UCSD-AML1 (cell line): ENCODE measurements at regions not wholly inside any gene's neighbourhood (a gene's known extent, or its start where the extent isn't known, plus 50 kb on each side); places are given as distances from the start of the nearest gene placed in this dataset.

ENCODE experiments used
- DNase-seq: peaks from one replicate; lab custom pipeline; 2025; ENCODE audit not compliant: unreplicated experiment; lab: John Stamatoyannopoulos, UW

DNA sequence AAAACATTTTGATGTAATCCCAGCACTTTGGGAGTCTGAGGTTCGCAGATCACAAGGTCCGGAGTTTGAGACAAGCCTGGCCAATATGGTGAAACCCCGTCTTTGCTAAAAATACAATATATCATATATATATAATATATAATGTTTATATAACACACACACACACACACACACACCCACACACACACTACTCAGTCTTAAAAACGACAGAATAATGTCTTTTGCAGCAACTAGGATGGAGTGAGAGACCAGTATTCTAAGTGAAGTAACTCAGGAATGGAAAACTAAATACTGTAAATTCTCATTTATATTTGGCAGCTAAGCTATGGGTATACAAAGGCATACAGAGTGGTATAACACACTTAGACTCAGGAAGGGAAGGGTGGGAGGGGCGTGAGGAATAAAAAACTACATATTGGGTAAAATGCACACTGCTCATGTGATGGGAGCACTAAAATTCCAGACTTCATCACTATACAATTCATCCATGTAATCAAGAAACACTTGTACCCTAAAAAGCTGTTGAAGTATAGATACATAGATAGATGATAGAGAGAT lies 231.2 kb upstream of the SEMA3A start:
- no peak for DNase-seq

DNA sequence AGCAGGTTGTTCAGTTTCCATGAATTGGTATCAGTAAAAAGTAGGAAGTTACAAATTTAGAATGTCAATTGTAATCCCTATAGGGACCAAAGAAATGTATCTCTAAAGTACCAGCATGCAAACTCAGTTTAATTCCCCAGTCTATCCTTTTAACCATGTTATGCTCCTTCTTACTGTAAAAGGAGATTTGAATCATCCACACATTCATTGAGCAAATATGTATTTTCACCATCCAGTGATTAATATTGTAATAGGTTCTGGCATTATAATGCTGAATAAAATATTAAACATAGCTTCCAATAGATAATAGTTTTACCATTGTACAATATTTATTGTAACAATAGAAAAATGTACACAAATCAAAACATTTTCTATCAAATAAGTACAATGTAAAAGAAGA lies 228.2 kb upstream of the SEMA3A start:
- DNase-seq = no peak

DNA sequence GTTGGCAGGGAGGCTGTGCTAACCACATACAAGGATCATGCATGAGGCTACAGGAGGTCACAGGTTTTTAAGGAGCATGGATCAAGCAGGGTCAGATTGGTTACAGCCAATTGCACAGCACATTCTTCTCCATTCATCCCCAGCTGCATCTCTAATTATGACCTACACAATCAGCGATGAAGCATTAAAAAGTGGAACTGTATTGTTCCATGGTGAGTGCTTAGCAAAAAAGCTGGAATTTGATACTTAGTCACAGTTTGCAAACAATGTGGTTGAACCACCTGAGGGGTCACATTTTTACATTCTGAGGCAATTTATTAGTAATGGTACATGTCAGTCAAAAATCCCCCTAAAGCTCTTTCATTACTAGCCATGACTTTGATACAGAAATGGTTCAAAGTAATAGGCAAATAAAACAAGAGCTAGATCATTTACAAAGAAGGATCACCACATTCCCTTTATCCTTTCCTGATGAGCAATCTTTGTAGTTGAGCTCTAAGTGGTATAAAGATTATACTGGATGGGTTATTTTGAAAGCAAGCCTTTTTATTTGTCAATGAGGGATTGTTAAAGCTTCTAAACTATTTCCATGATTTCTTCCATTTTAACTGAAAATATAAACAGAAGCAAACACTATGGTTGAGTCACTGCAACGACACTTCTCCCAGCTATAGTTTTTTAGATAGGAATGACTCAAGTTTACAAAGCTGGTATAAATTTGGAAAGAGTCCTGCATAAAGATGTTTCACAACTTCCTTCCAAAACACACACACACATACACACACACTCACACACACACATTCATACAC lies 217.8 kb upstream of the SEMA3A start:
- peak; percentile 0 for DNase-seq

DNA sequence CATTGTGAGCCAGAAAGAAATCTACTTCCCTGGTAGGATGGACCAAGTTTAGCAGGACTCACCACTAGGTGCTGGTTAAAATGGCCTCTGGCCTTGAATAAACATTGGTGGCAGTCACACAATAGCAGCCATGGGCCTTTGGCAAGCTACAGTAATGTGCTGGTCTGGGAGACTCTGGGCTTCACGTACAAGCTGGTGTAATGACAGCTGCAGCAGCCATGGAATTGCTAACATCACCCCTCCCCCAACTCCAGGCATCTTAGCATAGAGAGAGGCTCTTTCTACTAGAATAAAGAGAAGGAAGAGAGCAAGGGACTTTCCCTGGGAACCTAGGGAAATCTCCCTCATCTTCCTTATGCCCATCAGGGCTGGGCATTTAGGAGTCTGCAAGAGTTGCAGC lies 205.1 kb upstream of the SEMA3A start:
- DNase-seq = peak; percentile 1

DNA sequence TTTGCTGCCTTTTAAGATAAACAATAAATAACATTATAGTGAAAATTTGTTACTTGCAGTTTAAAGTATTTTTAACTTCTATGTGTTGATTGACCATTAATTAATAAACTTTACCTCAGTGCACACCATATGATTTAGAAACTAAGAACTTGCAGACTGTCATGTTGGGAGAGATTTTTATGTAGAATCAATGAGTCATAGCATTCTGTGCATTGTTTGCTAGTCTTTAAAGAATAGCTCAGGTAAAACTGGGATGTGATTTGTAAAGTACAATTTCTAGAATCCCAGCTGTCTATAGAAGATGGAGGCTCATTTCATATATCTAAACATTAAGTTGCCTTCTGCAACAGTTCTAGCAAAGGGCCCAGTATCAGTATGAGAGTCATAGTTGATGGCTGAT lies 199.6 kb upstream of the SEMA3A start:
- DNase-seq = no peak

DNA sequence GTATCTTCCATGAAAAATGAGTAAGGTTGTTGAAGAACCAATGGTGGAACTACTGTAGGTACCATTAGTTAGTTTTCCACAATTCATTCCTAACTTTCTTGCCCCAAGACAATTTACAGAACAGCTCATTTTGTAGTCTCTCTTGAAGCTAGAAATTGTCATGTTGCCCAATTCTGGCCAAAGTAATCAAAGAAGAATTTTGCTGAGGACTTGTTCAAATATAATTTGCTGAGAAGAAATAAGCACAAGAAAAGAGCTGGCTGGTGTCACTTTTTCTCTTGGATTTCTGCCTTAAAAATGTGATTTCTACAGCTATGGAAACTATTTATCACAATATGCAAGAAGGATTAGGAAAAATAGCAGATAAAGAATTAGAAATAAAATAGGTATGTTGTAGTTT lies 199.2 kb upstream of the SEMA3A start:
- no peak for DNase-seq

GRCh38 chr7:84390845-84391244 lies 196.3 kb upstream of the SEMA3A start:
- no peak for DNase-seq

DNA sequence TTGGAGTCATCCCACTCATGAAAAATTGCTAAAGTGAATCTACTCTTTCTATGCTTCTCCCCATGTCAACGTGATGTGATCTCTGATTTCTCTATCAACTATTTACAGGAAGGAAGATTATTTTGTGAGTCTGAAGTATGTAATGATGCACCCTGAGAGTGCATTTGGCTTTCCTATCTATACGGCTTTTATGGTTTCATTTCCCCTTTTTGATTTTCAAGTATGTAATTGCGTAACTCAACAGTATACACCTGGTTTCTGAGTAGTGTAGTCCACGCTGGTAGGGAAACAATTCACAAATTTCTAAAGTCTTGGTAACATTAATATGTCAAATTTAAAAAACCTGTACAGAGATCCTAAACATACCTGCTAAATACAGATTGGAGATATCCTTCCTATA lies 194.7 kb upstream of the SEMA3A start:
- no peak for DNase-seq

DNA sequence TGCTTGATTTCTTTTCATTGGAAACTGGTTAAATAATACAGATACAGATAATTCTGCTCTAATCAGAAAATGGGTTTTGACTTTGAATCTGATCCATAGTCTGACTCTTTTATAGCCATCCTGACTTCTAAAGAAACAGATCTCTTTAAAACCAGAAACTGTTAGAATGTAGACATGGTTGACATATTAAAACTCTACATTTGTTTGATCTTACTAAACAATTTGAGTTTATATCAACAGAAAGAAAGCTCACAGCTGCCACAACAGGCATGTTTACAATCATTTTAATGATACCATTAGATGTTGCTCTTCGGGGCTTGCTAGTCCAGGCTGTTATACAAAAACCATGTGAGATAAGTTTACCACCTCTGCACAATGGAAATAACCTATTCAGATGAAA lies 193.0 kb upstream of the SEMA3A start:
- no peak for DNase-seq

DNA sequence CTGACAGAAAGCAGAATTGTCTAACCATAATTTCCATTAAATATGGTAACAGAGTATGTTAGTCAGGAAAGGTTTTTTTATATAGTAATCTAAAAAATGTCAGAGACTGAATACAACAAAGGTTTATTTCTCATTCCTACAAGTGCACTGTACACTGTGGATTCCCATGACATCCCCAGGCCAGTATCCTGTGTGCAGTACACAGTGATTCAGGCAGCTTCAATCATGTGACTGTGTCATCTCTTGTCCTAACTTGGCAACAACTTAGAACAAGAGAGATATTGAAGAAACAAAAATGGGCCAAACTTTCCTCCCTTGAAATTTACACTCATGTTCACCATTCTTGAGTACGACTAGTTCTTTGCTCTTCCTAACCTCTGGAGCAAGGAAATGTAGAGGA lies 189.8 kb upstream of the SEMA3A start:
- DNase-seq = no peak

DNA sequence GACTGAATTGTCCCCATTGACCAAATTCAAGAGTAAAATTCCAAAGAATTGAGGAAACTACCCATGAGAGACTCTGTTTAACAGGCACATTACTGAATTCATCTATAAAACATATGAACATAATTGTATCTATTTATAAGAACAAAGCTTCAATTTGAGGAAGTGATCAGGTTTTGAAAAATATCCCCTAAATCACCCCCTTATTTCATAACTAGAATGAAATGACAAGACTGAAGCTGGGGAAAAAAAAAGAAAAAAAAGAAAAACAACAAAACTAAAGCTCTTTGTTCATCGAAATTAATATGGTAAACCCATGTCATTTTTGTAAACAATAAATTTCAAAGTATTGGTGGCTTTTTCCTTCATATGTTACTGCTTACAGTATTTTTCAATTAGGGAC lies 184.9 kb upstream of the SEMA3A start:
- DNase-seq = no peak

DNA sequence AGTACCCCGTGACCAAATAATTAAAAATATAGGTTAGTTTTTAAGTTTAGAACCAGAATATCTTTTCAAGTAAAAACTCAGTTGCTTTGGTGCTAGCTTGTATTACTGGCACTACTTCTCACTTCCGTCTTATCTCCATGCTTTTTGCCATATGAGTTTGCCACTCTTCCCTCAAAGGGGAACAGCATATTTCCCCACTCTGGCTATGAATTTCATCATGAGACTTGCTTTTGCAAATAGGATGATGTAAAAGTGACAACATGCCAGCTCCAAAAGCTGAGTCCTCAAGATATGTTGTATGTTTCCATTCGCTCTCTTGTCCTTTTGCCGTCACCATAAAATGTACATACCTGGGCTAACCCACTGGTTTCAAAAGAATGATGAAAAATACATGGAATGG lies 178.1 kb upstream of the SEMA3A start:
- no peak for DNase-seq

DNA sequence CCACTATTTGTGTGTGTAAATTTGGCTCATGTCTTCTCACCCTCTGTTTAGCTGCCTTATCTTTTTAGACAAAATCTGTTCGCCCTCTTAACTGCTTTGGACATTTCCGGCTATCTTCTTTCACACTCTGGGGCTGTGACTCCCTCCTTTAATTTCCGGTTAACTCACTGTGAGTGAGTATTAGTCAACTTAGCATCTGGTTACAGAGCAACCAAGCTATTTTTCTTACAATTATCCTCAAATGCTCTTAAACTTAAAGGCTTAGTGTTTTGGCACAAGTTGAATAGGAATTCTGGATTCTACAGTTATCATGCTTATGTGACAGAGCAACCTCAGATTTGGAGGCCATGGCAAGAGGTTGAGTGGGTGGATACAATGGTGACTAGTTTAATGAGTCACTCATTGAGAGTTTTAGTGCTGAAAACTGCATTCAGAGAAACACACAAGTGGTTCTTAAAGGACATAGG lies 177.6 kb upstream of the SEMA3A start:
- no peak for DNase-seq

- no peak for DNase-seq
Observed at GRCh38 chr7:84370114-84370513, 175.5 kb upstream of the SEMA3A start.

DNA sequence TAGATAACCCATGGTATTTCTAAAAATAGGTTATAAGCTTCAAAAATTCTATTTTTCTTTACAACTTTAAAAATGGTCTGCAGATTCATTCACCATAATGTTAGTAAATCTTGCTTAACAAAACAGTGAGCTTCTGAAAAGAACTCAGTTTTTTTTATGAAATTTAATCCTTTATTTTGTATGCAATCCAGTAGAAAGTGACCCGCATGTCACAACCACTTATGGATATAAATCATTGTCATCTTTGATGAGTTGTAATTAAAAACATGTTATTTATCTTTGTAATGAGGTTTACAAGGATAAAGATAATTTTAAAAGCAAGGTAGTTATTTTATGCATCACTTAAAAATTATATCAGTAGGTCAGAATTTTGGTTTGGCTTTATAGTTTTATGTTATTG lies 173.5 kb upstream of the SEMA3A start:
- DNase-seq = no peak

GRCh38 chr7:84364708-84365107 lies 170.1 kb upstream of the SEMA3A start:
- DNase-seq = no peak

GRCh38 chr7:84363741-84364140 lies 169.2 kb upstream of the SEMA3A start:
- DNase-seq = no peak

GRCh38 chr7:84362828-84363227 lies 168.2 kb upstream of the SEMA3A start:
- DNase-seq = no peak

- no peak for DNase-seq
Observed at GRCh38 chr7:84362360-84362759, 167.8 kb upstream of the SEMA3A start.

GRCh38 chr7:84354866-84355265 lies 160.3 kb upstream of the SEMA3A start:
- DNase-seq = no peak

DNA sequence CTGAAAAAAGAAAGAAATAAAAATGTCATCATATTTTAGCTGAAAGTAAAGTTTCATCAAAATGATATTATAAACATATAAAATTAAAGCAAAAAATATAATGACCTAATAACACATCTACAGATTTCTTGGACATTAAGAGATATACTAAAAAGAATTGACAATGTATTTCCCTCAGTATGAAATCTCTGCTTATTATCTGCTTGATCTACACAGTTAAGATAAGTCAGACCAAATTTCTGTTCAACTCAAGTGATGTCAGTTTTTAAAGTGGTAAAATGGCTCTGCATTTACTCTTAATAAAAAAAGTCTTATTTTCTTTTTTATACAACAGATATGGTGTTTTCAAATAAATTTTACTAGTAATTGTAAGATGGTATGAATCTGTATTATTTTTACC lies 159.4 kb upstream of the SEMA3A start:
- DNase-seq = no peak

DNA sequence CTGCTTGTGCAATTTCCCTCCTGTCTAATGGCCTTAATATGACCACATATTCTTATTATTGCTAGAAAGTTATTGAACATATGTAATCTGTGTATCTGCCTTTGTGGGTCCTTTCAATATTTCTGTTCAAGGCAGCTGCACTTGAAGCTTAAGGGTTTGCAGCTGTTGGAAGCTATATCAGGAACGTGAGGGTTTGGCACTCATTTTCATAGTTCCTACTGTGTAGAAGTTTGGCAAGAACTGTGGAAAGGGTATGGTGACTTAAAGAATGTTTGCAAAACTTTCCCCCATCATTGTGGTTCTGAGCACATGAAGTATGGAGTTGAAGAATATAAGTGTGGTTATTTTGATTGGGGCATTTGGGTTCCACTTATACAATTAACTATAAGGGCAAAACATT lies 144.7 kb upstream of the SEMA3A start:
- DNase-seq = no peak

- no peak for DNase-seq
Observed at GRCh38 chr7:84337429-84337828, 142.8 kb upstream of the SEMA3A start.
